LNCAP (cell line): ENCODE measurements at regions not wholly inside any gene's neighbourhood (a gene's known extent, or its start where the extent isn't known, plus 50 kb on each side); places are given as distances from the start of the nearest gene placed in this dataset.

ENCODE experiments used
- CTCF ChIP-seq: fragments of 450-650 bp; IDR thresholded peaks from 2 replicates; pipeline ENCODE4 v1.5.1; 2017; ENCODE audit warnings: mild to moderate bottlenecking

GRCh38 chr7:19530852-19531251 is 178.0 kb downstream of the POLR1F start:
- TF ChIP-seq CTCF: no peak

- TF ChIP-seq CTCF: no peak
Measured at GRCh38 chr7:19530261-19530660, 178.6 kb downstream of the POLR1F start.

GRCh38 chr7:19526639-19527038 is 182.2 kb downstream of the POLR1F start:
- no peak for TF ChIP-seq CTCF

GRCh38 chr7:19522486-19522885 is 186.4 kb downstream of the POLR1F start:
- no peak for TF ChIP-seq CTCF

- no peak for TF ChIP-seq CTCF
Measured at GRCh38 chr7:19520392-19520791, 188.4 kb downstream of the POLR1F start.

- no peak for TF ChIP-seq CTCF
Measured at GRCh38 chr7:19519443-19520021, 189.3 kb downstream of the POLR1F start.

GRCh38 chr7:19508821-19509220 is 200.0 kb downstream of the POLR1F start:
- TF ChIP-seq CTCF: no peak

GRCh38 chr7:19508124-19508523 is 200.7 kb downstream of the POLR1F start:
- no peak for TF ChIP-seq CTCF
